ENCODE measurements at regions not wholly inside any gene's neighbourhood (a gene's known extent, or its start where the extent isn't known, plus 50 kb on each side); places are given as distances from the start of the nearest gene placed in this dataset.

DNA sequence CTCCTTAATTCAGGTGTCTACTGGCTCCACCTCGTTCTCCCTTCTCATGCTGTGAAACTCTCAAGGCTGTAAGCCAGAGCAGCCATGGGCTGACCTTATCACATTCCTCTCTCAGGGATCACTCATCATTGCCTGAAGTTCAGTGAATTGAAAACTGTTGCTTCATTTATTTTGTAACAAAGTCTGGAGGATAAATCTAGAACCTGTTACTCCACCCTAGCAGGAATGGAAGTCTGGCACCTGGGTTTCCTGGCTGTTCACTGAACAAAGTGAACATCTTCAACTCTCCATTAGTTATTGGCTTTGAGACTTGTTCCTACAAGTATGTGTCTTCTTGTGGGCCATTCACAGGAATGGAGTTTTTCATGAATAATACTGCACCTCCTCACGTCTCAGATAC is 584.1 kb downstream of the PTPRU start:
- H3K4me2 ChIP-seq (ENCODE audit: control insufficient read depth, extremely low read depth, insufficient read depth, low read depth, low read length), result no peak overlapping the region
- H3K27me3 ChIP-seq (ENCODE audit: control insufficient read depth, extremely low read depth, insufficient read depth, low read length), result no peaks in the 10 kb centered on the region
- H3K4me3 ChIP-seq (ENCODE audit: control insufficient read depth in 2 of 3, extremely low read depth in 1 of 3, insufficient read depth in 2 of 3, low read depth in 1 of 3, low read length in 3 of 3), result no peak overlapping the region
- no peak overlapping the region for H3K27ac ChIP-seq (ENCODE audit: control insufficient read depth, insufficient read depth, low read length)
- H3K9me1 ChIP-seq (ENCODE audit: control insufficient read depth, extremely low read depth, insufficient read depth, low read length), result no peaks in the 10 kb centered on the region
- dilution Hi-C loops (cut with MboI; ENCODE audit: extremely low pct_ligation_motif_present, low sequenced_read_pairs), result no loop called here
- TF ChIP-seq, protein P1, sequence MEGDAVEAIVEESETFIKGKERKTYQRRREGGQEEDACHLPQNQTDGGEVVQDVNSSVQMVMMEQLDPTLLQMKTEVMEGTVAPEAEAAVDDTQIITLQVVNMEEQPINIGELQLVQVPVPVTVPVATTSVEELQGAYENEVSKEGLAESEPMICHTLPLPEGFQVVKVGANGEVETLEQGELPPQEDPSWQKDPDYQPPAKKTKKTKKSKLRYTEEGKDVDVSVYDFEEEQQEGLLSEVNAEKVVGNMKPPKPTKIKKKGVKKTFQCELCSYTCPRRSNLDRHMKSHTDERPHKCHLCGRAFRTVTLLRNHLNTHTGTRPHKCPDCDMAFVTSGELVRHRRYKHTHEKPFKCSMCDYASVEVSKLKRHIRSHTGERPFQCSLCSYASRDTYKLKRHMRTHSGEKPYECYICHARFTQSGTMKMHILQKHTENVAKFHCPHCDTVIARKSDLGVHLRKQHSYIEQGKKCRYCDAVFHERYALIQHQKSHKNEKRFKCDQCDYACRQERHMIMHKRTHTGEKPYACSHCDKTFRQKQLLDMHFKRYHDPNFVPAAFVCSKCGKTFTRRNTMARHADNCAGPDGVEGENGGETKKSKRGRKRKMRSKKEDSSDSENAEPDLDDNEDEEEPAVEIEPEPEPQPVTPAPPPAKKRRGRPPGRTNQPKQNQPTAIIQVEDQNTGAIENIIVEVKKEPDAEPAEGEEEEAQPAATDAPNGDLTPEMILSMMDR (optimal IDR thresholded peaks at IDR 0.05 in 1 of 3, IDR thresholded peaks at IDR 0.05 in 1 of 3, conservative IDR thresholded peaks at IDR 0.05 in 1 of 3; ENCODE audit: extremely low read depth in 1 of 3, insufficient read depth in 2 of 3, low read length in 3 of 3), result no peak
- no peak for TF ChIP-seq EZH2 (IDR thresholded peaks at IDR 0.05; ENCODE audit: low read length)
- H3K9ac ChIP-seq (ENCODE audit: control insufficient read depth, extremely low read depth, insufficient read depth, low read length), result no peak overlapping the region
- DNase-seq (ENCODE audit: low read depth, low spot score), result no peak
- no peak for FAIRE-seq
- H3K4me1 ChIP-seq (ENCODE audit: control insufficient read depth, extremely low read depth, insufficient read depth, low read length), result no peaks in the 10 kb centered on the region
- H3K36me3 ChIP-seq (ENCODE audit: control insufficient read depth in 2 of 2, extremely low read depth in 1 of 2, insufficient read depth in 2 of 2, low read length in 2 of 2), result no peaks in the 10 kb centered on the region
- H3K9me3 ChIP-seq (ENCODE audit: control insufficient read depth, low read depth, low read length), result peaks cover 2% of the 10 kb centered on the region
- H3K79me2 ChIP-seq (ENCODE audit: control insufficient read depth, insufficient read depth, low read length), result no peaks in the 10 kb centered on the region
- no peaks in the 10 kb centered on the region for H4K20me1 ChIP-seq (ENCODE audit: control insufficient read depth, extremely low read depth, insufficient read depth, low read length)
- H2AFZ ChIP-seq (ENCODE audit: control insufficient read depth, low read length), result no peak overlapping the region

DNA sequence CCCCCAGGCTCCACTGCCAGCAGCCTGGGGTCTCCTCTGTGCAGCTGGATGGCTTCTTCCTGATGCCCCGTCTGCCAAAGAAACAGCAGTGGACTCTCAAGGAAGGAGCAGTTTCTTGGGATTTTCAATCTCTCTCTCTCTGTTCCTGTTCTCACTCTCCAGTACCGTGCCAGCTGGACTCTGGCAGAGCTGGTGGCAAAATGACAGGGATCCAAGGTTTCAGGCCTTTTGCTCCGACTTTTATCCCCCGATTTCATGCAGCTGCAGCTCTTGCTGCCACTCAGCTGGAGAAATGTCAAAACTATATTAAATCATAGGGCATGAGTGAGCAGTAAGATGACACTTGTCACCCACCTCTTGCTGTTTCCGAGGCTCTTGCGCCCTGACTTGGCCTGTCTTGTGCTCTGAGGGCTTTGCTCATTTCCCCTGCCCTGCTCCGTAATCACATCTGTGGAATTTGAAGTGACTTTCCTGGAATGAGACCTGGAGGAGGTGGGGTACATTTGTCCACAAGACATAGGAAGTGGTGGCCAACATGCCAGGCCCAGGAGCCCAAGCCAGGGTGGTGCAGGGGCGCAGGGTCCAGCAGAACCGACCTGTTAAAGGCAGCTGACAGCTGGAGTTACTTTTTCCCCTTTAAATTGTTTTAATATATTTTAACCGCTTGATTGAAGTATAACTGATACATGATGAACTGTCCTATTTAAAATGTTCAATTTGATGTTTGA is 576.2 kb downstream of the PTPRU start:
- H3K4me3 ChIP-seq (ENCODE audit: control insufficient read depth in 2 of 3, extremely low read depth in 1 of 3, insufficient read depth in 2 of 3, low read depth in 1 of 3, low read length in 3 of 3), result no peak overlapping the region
- H3K27me3 ChIP-seq (ENCODE audit: control insufficient read depth, extremely low read depth, insufficient read depth, low read length), result no peaks in the 10 kb centered on the region
- H3K4me2 ChIP-seq (ENCODE audit: control insufficient read depth, extremely low read depth, insufficient read depth, low read depth, low read length), result no peak overlapping the region
- H3K9me1 ChIP-seq (ENCODE audit: control insufficient read depth, extremely low read depth, insufficient read depth, low read length), result no peaks in the 10 kb centered on the region
- no peak overlapping the region for H3K27ac ChIP-seq (ENCODE audit: control insufficient read depth, insufficient read depth, low read length)
- H3K9ac ChIP-seq (ENCODE audit: control insufficient read depth, extremely low read depth, insufficient read depth, low read length), result no peak overlapping the region
- H3K9me3 ChIP-seq (ENCODE audit: control insufficient read depth, low read depth, low read length), result no peaks in the 10 kb centered on the region
- FAIRE-seq (no peak), DNase-seq (ENCODE audit: low read depth, low spot score) (no peak)
- H3K79me2 ChIP-seq (ENCODE audit: control insufficient read depth, insufficient read depth, low read length), result no peaks in the 10 kb centered on the region
- H3K4me1 ChIP-seq (ENCODE audit: control insufficient read depth, extremely low read depth, insufficient read depth, low read length), result no peaks in the 10 kb centered on the region
- H2AFZ ChIP-seq (ENCODE audit: control insufficient read depth, low read length), result no peak overlapping the region
- H3K36me3 ChIP-seq (ENCODE audit: control insufficient read depth in 2 of 2, extremely low read depth in 1 of 2, insufficient read depth in 2 of 2, low read length in 2 of 2), result no peaks in the 10 kb centered on the region
- no peaks in the 10 kb centered on the region for H4K20me1 ChIP-seq (ENCODE audit: control insufficient read depth, extremely low read depth, insufficient read depth, low read length)
- dilution Hi-C loops (cut with MboI; ENCODE audit: extremely low pct_ligation_motif_present, low sequenced_read_pairs), result no loop called here
- TF ChIP-seq, protein P1 (optimal IDR thresholded peaks at IDR 0.05 in 1 of 3, IDR thresholded peaks at IDR 0.05 in 1 of 3, conservative IDR thresholded peaks at IDR 0.05 in 1 of 3; ENCODE audit: extremely low read depth in 1 of 3, insufficient read depth in 2 of 3, low read length in 3 of 3), result no peak
- TF ChIP-seq EZH2 (IDR thresholded peaks at IDR 0.05; ENCODE audit: low read length), result no peak

Data from keratinocyte (primary cell).